NCI-H526 (cell line): ENCODE measurements at regions not wholly inside any gene's neighbourhood (a gene's known extent, or its start where the extent isn't known, plus 50 kb on each side); places are given as distances from the start of the nearest gene placed in this dataset.
"Not testable (repeated sequence)": the region's sequence is repeated elsewhere in the genome, so short reads cannot be mapped to it uniquely, and the experiment has no call there.

Source experiments
- DNase-seq, 2 experiments: peaks; one replicate each; lab custom pipeline; 2025; lab: John Stamatoyannopoulos, UW

DNA sequence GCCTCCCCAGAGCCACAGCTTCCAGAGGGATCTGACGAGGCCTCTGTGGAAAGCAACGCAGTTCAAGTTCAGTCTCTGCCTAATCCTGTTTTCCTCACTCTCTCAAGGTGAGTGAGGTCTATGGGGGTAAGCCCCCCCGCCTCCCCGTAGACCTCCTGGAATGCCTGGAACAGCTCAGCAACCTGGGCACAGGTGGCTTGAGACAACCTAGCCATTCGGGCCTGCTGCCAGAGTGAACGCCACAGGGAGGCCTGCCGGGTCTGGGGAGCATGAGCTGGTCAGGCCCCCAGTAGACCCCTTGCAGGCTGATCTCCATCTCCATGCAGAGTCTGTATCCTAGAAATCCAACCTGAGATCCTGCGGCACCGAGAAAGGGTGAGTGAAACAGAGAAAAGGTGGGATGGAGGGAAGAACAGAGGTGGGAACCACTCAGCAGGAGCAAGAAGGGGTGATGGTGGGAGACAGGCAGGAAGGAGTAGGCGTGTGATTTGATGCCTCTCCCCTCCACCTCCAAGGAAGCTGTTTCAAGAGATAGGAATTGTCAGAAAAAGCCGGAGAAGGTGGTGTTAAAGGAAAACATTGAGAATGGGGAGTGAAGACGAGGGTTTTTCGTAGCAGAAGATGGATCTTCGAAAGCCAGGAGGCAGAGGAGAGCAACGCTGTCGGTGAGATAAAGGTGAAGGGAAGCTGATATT lies 123.1 kb upstream of the PRMT8 start:
- DNase-seq: no peak

DNA sequence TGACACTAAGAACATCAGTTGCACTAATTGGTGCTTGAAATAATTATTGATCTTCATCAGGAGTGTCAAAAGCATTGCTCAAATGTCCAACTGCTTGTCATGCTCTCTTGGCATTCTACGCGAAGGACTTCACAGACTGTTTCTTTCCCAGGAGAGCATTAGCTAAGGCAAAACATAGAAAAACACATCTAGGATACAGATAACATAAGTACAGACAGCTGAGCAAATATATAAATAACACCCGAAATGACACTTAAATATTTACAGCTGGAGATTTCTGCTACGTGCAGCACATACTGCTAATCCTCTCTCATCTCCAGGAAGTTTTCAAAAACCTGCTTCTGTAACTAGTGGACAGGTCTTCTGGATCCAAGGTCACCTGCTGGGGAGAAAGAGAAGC lies 120.0 kb upstream of the PRMT8 start:
- DNase-seq: no peak

DNA sequence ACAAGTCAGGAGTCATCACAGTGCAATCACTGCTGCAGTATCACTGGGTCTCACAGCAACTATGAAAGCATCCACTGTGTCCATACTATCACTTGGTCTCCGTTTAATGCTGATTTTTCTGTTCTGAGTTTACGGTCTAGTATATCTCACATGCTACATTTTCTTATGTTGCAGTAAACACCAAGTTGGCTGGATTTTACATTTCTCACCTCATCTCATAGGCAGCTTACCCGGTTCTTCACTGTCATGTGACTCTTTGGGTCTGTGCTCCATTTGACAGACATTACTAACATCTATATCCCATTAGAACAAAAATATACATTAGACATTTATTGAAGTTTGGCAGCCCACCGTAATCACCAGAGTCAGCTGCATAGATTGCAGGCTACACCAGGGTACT lies 115.7 kb upstream of the PRMT8 start:
- no peak for DNase-seq

DNA sequence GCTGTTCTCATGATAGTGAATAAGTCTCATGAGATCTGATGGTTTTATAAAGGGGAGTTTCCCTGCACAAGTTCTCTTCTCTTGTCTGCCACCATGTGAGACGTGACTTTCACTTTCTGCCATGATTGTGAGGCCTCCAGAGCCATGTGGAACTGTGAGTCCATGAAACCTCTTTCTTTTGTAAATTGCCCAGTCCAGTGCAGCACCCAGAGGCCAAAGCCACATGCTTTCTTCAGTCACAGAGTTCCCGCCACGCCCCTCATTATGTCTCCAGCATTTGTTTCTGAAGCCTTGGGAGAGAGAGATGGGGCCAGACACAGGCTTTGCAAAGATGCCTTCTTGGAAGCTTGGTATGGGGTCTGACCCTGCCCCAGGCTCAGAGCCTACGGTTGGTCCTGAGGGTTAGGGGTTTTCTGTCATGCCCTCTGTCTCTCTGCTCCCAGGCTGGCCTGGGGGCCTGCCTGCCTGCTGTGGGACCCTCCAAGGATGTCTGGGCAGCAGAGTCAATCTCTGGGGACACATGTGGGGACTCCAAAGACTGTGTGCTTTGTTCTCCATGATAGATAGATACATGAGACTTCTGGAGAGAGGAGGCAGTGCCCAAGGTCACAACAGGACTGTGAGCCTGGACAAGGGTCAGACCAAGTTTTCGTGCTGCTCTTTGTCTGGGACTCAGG lies 114.1 kb upstream of the PRMT8 start:
- no peak for DNase-seq

DNA sequence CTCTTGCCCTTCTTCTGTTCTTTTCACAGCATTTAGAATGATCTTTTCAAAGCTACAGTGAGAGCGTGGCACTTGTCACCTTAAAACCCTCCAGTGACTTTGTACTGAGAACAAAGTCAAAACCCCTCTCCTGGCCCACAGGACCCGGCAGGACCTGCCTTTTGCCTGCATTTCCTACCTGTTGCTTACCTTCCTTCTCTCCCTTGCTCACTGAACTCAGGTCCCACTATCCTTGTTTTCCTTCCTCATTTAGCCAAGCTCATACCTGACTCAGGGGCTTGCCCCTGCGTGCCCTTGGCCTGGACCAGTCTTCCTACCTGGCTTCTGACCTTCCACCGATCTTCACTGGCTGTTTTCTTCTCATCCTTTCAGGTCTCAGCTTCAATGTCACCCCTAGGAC lies 112.3 kb upstream of the PRMT8 start:
- DNase-seq: no peak

DNA sequence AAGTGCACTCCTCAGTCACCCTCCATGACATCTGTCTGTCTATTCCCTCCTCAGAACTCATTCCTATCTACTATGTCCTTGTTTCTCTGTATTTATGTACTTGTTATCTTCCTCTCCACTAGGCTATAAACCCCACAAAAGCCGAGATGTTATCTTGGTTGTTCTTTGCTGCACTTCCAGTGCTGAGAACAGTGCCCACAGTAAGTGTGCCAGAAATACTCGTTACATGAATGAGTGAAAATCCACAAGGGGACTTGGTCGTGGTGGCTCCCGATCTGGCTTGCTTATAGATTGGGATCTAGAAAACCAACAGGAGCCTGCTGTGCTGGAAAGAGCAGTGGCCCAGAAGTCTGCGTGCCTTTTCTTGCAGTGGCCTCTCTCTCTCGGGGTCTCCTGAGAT lies 111.9 kb upstream of the PRMT8 start:
- DNase-seq: no peak

DNA sequence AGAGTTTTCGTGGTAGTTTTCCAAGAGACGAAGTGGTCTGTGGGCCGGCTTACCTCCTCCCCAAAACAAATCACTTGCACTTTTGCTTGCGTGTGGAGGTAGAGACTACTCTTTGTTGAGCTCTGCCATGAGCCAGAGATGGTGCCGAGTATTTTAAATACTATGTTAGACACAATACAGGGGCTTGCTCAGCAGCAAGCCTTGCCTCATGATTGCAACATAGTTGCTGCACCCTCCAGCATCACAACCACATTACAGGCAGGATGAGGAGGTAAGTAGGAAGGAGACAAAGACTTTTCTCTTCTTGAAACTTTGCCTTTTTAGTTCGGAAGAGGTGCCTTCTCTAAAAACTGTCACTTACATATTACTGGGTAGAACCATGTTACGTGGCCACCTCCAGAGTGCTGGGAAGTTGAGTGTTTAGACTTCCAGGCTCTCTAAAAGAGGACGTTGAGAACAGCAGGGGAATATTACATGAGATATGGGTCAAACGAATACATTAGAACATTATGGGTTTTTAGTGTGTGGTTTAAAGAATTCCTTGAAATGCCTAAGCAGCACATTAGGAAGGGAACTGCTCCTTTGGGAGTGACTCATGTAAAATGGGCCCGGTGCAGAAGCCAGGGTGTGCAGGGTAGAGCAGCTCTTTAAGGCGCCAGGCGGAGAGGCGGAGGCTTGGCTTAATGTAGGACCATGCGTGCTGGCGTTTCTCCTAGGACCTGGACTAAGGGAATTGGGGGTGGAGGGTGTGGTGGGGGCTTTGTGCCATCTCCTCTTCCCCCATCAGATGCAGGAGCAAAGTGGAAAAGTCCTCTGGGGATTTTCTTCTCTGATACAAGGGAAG lies 110.6 kb upstream of the PRMT8 start:
- no peak for DNase-seq

DNA sequence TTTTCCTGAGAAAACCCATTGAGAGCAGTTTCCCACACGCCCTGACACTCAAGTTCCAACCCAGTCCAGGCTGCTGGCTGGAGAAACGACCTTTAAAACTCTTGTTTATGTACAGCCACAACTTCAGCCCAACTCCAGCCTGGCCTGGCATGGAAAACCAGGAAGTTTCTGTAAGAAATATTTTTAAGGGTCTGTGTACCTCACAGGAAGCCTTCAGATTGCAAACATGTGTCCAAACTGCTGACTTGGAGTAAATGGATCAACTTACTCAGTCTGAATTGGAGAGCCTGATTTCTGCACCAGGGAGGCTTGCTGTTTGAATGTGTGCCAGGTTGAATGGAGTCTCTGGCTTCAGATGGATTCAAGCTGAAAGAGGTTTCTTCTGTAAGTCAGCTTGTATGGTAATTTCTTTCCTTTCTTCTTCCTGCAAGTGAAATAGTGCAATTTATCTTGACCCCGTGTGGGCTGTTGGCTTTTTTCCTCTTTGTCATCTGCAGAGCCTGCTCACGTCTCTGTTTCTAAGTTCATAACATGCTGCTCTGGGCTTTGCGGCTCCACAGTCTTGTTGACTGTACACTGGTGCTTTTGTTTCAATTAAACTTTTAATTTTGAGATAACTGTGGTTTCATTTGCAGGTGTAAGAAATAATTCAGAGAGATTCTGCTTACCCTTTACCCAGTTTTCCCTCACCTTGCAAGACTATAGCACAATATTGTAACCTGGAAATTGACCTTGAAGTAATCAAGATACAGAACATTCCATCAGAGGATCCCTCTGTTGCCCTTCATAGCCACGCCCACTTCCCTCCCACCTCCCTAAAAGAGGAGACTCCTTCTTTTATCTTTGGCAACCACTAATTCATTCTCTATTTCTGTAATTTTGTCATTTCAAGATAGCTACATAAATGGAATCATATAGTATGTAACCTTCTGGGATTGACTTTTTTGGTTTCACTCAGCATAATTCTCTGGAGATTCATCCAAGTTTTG lies 109.7 kb upstream of the PRMT8 start:
- DNase-seq: no peak

DNA sequence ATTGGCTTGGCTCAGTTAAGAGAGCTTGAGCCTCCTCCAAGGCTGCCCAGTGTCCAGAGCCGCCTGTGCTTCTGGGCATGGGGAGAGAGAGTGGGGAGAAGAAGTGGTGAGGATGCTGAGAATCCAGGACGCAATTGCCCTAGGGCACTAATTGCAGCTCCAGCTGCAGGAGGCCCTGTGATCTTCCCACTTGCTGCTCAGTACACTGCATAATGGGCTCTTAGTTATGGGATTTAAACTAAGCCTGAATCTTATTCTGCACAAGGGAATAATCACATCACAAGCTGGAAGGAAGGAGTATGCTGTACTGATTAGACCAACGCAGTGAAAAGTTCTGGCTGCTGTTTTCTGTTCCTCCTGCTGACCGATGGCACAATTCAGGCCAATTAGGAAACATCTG lies 101.0 kb upstream of the PRMT8 start:
- DNase-seq: no peak

DNA sequence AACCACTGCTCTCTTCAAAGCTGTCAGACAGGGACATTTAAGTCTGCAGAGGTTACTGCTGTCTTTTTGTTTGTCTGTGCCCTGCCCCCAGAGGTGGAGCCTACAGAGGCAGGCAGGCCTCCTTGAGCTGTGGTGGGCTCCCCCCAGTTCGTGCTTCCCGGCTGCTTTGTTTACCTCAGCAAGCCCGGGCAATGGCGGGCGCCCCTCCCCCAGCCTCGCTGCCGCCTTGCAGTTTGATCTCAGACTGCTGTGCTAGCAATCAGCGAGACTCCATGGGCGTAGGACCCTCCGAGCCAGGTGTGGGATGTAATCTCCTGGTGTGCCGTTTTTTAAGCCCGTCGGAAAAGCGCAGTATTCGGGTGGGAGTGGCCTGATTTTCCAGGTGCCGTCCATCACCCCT lies 93.4 kb upstream of the PRMT8 start:
- not testable (repeated sequence) for DNase-seq

DNA sequence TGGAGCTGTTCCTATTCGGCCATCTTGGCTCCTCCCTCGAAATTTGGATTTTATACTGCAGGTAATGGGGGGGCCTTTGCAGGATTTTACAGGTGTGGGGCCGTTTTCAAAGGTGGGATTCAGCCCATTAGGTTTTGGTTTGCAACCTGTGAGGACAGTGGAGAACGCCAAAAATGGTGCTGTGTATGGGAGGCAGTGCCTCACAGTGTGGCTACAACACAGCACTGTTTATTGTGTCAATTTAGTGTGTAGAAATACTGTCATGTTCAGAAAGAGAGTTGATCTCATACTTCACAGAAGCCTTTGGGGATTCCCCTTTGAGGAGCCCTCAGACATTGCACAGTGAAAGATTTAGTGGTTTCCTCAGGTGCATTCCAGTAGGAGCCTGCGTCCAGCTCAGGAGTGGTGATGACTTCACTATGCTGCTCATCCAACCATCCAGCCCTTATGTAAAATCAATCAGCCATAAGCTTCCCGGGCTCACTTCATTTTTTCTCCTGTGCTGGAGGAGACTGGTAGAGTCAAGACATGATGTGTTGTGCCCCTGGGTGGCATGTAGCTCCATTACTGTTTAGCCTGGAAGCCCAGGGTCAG lies 92.7 kb upstream of the PRMT8 start:
- no peak for DNase-seq

DNA sequence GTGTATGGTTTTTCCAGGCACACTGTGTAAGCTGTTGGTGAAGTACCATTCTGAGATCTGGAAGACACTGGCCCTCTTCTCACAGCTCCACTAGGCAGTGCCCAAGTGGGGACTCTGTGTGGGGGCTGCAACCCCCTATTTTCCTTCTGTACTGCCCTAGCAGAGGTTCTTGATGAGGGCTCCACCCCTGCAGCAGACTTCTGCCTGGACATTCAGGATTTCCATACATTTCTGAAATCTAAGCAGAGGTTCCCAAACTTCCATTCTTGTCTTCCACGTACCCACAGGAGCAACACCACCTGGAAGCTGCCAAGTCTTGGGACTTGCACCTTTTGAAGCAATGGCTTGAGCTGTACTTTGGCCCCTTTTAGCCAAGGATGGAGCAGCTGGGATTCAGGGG lies 85.2 kb upstream of the PRMT8 start:
- DNase-seq: no peak

DNA sequence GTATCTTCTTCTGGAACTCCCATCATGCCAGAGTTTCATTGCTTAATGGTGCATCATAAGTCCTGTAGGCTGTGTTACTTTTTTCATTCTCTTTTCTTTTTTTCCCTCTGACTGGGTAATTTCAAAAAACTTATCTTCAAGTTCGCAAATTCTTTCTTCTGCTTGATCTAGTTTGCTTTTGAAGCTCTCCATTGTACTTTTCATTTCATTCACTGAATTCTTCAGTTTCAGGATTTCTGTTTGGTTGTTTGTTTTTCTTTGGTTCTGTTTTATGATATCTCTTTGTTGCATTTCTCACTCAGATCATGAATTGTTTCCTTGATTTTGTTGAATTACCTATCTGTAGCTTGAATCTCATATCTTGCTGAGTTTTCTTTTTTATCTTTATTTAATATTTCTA lies 83.3 kb upstream of the PRMT8 start:
- DNase-seq: no peak

DNA sequence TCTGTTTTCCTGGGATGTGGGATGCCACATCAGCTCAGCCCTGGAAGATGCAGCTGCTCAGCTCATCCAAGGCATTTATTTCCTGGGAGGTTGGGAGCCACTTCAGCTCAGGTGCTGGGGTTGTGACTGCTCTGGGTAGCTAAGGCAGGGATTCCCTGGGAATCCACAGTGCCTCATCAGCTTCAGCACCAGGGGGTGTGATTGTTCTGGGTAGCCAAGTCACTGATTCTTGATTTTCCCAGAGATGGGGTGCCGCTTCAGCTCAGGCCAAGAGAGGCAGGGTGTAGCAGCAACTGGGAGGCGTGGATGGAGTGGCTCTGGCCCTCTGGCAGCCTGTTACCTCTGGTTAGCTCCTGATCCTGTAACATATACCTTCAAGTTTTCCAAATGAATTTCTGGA lies 81.3 kb upstream of the PRMT8 start:
- no peak for DNase-seq

DNA sequence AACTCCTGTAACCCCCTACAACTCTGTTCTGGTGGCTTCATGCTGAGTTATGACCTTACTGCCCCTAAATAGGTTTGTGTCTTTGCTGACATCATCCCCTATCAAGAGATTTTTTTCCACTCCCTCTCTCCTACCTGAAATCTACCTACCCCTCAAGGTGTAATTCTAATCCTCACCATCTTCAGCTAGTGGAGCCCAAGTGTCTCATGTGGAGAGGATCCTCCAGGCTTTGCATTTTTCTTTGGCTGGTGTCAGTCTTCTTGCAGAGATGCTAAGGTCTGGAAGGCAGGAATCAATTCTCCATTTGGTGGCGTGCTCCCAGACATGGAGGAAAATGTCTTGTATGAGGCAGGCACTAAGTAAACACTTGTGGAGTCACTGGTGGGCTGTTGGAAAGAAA lies 74.8 kb upstream of the PRMT8 start:
- DNase-seq: no peak

DNA sequence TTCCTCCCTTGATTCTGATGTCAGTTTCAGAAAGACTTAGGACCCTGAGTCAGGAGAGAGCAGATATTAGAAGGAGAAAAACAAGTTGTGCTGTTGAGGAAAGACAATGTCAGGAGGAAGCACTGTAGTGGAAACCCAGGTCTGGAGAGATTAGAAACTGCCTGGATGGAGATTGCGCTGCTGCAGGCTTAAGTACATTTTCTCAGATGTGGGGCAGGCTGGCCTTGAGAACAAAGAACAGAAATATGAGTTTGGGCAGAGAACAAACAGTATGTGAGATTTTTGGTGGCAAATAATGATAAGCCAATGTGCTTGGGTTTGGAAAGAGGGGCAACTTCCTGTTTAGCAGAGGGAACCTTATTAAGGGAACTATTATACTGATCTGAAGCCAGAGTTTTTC lies 74.3 kb upstream of the PRMT8 start:
- no peak for DNase-seq

DNA sequence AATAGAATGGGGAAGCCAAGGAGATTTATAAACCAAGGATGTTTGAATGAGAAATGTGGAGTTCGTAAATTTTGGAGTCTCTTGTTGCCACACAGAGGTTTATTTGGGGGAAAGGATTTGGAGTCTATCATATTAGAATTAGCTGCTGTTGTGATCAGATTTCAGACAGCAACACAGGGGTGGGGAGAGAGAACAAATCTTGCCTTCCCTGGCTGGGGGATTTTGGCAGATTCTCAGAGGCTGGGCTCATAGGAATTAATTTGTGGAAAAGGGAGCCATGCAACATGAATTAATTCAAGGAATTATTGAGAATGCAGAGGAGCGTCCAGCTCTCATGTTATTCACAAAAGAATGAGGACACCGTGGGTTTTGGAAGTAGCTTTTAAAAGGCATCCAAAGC lies 73.9 kb upstream of the PRMT8 start:
- DNase-seq: no peak

DNA sequence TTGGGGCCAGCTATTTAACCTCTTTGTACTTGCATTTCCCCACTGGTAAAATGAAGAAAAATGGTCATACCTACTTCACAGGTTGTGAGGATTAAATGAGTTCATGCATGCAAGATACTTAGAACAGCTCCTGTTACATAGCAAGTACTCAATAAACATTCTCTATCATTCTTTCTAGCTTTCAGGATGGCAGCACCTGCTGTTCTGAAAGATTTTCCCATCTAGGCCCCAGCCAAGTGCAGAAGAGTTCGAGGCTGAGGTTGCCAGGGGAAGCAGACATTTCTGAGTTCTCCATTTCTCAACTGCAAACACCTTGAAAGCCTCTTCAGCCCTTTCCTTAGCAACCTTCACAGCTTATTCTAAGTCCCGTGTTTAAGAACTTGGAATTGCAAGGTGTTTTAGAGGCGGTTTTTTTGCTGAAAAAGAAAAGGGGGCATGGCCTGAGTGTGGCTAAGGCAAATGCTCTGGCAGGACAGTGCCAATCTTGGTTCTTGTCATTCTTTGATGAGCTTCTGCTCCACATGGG lies 73.0 kb upstream of the PRMT8 start:
- no peak for DNase-seq

DNA sequence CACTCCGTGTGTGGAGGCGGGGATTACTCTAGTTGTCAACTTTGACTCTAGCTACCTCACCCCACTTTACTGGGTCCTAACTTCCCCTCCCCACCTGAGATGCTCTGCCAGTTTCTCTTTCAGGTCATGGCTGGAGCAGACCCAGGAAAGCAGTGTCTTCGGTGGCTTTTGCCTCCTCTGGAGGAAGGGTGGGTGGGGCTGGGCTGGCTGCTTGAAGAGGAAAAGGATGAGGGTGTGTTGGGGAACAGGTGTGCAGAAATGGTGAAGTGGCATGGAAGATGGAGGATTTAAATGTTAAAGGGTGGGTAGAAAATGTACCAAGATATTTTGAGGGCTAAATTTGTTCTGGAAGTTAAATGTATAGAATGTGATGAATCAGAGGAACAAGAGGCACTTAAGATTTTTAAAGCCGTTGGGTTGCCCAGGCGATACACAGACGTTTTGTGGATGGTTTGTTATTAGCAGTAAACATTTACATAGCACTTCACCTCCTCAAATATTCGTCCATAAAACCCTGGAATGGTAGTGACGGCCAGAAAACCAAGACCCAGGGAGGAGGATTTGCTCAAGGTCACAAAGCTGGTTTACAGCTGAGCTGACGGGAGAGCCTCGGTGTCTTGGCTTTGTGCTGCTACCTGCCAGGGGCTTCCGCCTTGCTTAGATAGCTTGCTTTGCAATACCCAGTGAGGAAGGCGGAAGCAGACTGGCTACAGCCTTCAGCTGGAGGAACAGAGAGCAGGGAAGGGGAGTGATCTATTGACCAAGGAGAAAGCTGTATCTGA lies 72.2 kb upstream of the PRMT8 start:
- DNase-seq: no peak

DNA sequence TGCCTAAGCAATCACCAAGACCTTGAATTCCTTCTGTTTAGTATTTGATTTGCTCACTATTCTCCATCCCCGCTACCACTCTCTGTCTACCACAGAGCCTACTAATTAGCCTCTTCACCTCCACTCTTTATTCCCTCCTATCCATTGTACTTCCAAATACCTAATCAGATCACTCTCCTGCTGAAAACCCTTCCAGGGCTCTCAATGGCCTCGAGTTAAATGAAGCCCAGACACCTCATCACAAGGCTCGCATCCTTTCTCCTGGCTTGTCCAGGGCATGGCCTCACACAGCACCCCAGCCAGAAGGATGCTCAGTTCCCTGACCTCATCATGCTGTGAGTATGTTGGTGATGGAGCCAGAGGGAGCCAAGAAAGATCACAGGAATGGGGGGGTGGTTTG lies 71.4 kb upstream of the PRMT8 start:
- DNase-seq: no peak

DNA sequence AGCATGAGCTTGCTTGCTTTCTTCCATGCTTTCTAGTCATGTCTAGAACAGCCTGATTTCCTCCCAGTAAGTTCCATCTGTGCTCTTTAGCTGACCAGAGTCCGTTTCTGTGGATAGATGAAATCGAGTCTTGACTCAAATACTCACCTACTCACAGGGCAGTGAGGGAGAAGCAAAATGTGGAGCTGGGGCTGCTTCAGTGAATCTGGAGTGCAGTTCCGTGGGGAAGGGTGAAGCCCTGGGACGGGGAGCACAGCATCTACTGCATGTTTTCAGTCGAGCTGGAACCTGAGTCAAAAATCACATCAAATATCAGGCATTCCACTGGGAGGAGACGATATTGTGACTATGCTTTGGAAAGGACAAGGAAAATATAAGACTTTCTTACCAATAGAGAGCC lies 70.3 kb upstream of the PRMT8 start:
- DNase-seq: no peak
